Activated naive CD4-positive, alpha-beta T cell treated with anti-CD3 and anti-CD28 coated beads, Interleukin-2, amount 10 ng/mL, durations not matched to agents 7 days and 5 days (primary cell): ENCODE measurements at regions not wholly inside any gene's neighbourhood (a gene's known extent, or its start where the extent isn't known, plus 50 kb on each side); places are given as distances from the start of the nearest gene placed in this dataset.
"Not testable (repeated sequence)": the region's sequence is repeated elsewhere in the genome, so short reads cannot be mapped to it uniquely, and the experiment has no call there.

ENCODE experiments used
- CTCF ChIA-PET: fragments of 350-600 bp; sonication (Branson Sonifier 250); formaldehyde crosslinking; loops from one replicate; lab custom pipeline; 2021; ENCODE audit warnings: antibody characterized with exemption; lab: Charles Lee
- DNase-seq: peaks from one replicate; pipeline ENCODE4 v3.0.0-alpha.2; 2020
- H3K27ac Mint-ChIP-seq: one replicate; pipeline ENCODE4 v1.8.0; 2021; ENCODE audit warnings: mild to moderate bottlenecking, moderate library complexity, mixed read lengths
- H3K27me3 Mint-ChIP-seq: one replicate; pipeline ENCODE4 v1.8.0; 2021; ENCODE audit warnings: mild to moderate bottlenecking, mixed read lengths
- H3K36me3 Mint-ChIP-seq: one replicate; pipeline ENCODE4 v1.8.0; 2021; ENCODE audit warnings: mixed read lengths
- H3K4me1 Mint-ChIP-seq: one replicate; pipeline ENCODE4 v1.8.0; 2021; ENCODE audit warnings: mixed read lengths
- H3K4me3 Mint-ChIP-seq: one replicate; pipeline ENCODE4 v1.8.0; 2021; ENCODE audit warnings: mild to moderate bottlenecking, moderate library complexity, mixed read lengths
- H3K9me3 Mint-ChIP-seq: one replicate; pipeline ENCODE4 v1.8.0; 2021; ENCODE audit warnings: mixed read lengths

GRCh38 chrX:9378980-9379696, 85.7 kb upstream of the TBL1X start:
- Mint-ChIP-seq H3K36me3 (no peaks in the 10 kb centered on the region), H3K9me3 (peaks cover 5% of the 10 kb centered on the region), H3K4me1 (peaks cover 31% of the 10 kb centered on the region), H3K27me3 (no peaks in the 10 kb centered on the region), H3K4me3 (no peak overlapping the region), H3K27ac (no peak overlapping the region)
- no peak for DNase-seq
- CTCF ChIA-PET: no interaction called here

GRCh38 chrX:9379697-9380551, 84.9 kb upstream of the TBL1X start:
- CTCF ChIA-PET: interaction anchor here (0.6 kb wide), 1 partner anchor 561 kb away, joined by 3 read pairs; no protein-coding TSS in a partner anchor
- Mint-ChIP-seq H3K4me3 (no peak overlapping the region), H3K4me1 (peaks cover 31% of the 10 kb centered on the region), H3K36me3 (no peaks in the 10 kb centered on the region), H3K9me3 (peaks cover 5% of the 10 kb centered on the region), H3K27ac (no peak overlapping the region), H3K27me3 (no peaks in the 10 kb centered on the region)
- DNase-seq: peak; percentile 19

GRCh38 chrX:9383655-9384054, 81.2 kb upstream of the TBL1X start:
- H3K27me3 Mint-ChIP-seq: no peaks in the 10 kb centered on the region
- CTCF ChIA-PET: no interaction called here
- peaks cover 30% of the 10 kb centered on the region for H3K4me1 Mint-ChIP-seq
- H3K27ac Mint-ChIP-seq: no peak overlapping the region
- DNase-seq: no peak
- no peak overlapping the region for H3K4me3 Mint-ChIP-seq
- peaks cover 2% of the 10 kb centered on the region for H3K9me3 Mint-ChIP-seq
- H3K36me3 Mint-ChIP-seq: no peaks in the 10 kb centered on the region

GRCh38 chrX:9388450-9388849, 76.4 kb upstream of the TBL1X start:
- Mint-ChIP-seq H3K27ac (no peak overlapping the region), H3K27me3 (no peaks in the 10 kb centered on the region), H3K4me3 (no peak overlapping the region), H3K36me3 (no peaks in the 10 kb centered on the region), H3K4me1 (peaks cover 5% of the 10 kb centered on the region), H3K9me3 (no peaks in the 10 kb centered on the region)
- DNase-seq: no peak
- CTCF ChIA-PET: interaction anchor here (0.7 kb wide), 1 partner anchor 10 kb away, joined by 3 read pairs; no protein-coding TSS in a partner anchor

GRCh38 chrX:9390121-9390520, 74.7 kb upstream of the TBL1X start:
- no peak for DNase-seq
- CTCF ChIA-PET: no interaction called here
- Mint-ChIP-seq H3K36me3 (no peaks in the 10 kb centered on the region), H3K4me1 (no peaks in the 10 kb centered on the region), H3K4me3 (no peak overlapping the region), H3K9me3 (no peaks in the 10 kb centered on the region), H3K27ac (no peak overlapping the region), H3K27me3 (no peaks in the 10 kb centered on the region)

DNA sequence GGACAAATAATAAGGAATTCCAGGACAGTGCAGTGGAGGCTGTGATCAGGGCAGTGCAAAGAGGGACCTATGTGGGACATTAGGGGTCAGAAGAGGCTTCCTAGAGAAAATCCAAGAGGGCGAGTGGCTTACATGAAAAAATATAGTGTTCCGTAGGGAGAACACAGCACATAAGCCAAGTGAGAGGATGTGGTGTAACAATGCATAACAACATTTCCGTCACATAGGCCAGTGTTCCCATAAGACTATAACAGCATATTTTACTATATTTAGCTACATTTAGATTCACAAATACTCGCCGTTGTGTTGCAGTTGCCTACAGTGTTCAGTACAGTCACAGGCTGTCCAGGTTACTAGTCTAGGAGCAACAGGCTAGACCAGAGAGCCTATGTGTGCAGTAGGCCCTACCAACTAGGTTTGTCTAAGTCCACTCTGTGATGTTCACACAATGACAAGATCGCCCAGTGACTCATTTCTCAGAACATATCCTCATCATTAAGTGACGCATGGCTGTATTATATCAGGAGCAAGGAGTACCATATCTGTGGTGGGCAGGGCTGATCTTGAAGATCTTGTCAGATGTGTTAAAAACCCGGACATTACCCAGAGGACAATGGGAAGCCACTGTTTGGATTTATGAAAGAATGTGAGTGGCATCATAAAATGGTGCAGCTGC, 74.0 kb upstream of the TBL1X start:
- CTCF ChIA-PET: no interaction called here
- no peaks in the 10 kb centered on the region for H3K27me3 Mint-ChIP-seq
- no peaks in the 10 kb centered on the region for H3K36me3 Mint-ChIP-seq

DNA sequence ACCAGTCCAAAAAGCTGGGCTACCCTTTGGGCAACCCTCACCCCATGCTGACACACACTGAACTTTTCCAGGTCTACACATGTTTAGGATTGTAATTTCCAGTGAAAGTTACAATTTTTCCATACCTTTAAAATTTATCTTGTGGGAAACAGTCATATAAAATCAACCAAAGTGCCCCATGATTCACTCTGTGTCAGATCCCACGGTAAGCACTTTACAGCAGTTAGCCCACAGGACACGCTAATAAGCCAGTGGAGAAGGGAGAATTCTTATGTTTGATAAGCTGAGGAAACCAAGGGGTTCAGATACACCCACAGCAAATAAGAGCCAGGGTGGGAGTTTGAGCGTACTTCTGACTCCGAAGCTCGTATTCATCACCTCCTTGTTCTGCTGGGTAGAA, 72.4 kb upstream of the TBL1X start:
- no peaks in the 10 kb centered on the region for H3K36me3 Mint-ChIP-seq
- CTCF ChIA-PET: no interaction called here

More for the DNA sequence above, 74.0 kb upstream of the TBL1X start:
- Mint-ChIP-seq H3K27ac (no peak overlapping the region), H3K4me3 (no peak overlapping the region), H3K9me3 (no peaks in the 10 kb centered on the region), H3K4me1 (peaks cover 3% of the 10 kb centered on the region)
- DNase-seq: no peak

GRCh38 chrX:9393571-9393970, 71.3 kb upstream of the TBL1X start:
- no peak overlapping the region for H3K4me3 Mint-ChIP-seq
- H3K27ac Mint-ChIP-seq: no peak overlapping the region
- DNase-seq: no peak
- CTCF ChIA-PET: no interaction called here
- no peaks in the 10 kb centered on the region for H3K27me3 Mint-ChIP-seq
- H3K36me3 Mint-ChIP-seq: no peaks in the 10 kb centered on the region
- H3K9me3 Mint-ChIP-seq: no peaks in the 10 kb centered on the region
- H3K4me1 Mint-ChIP-seq: peaks cover 3% of the 10 kb centered on the region

More for the DNA sequence above, 72.4 kb upstream of the TBL1X start:
- DNase-seq: no peak
- Mint-ChIP-seq H3K4me3 (no peak overlapping the region), H3K27ac (no peak overlapping the region), H3K9me3 (no peaks in the 10 kb centered on the region), H3K4me1 (peaks cover 3% of the 10 kb centered on the region), H3K27me3 (no peaks in the 10 kb centered on the region)

DNA sequence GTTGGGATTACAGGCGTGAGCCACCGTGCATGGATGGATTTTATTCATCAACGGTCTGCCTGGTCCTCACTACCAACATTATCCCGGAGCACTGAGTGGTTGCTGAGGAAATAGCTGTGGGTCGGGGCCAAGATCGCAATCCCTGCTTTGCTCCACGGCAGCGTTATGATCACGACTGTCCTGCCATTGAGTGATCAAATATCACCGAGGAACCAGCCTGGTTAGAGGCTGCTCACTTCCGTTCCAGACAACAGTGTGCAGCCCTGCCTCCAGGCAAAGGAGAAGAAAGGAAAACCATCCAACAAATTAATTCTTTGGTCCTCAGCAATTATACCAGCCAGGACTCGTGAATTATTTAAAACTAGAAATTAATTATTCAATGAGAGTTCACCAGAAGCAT, 70.6 kb upstream of the TBL1X start:
- Mint-ChIP-seq H3K4me3 (no peak overlapping the region), H3K27ac (no peak overlapping the region), H3K4me1 (peaks cover 3% of the 10 kb centered on the region), H3K9me3 (no peaks in the 10 kb centered on the region), H3K36me3 (no peaks in the 10 kb centered on the region), H3K27me3 (no peaks in the 10 kb centered on the region)
- no peak for DNase-seq
- CTCF ChIA-PET: no interaction called here

- Mint-ChIP-seq H3K4me3 (no peak overlapping the region), H3K27ac (no peak overlapping the region), H3K9me3 (no peaks in the 10 kb centered on the region), H3K4me1 (peaks cover 3% of the 10 kb centered on the region), H3K27me3 (no peaks in the 10 kb centered on the region), H3K36me3 (no peaks in the 10 kb centered on the region)
- CTCF ChIA-PET: no interaction called here
- DNase-seq: no peak
These were observed 67.9 kb upstream of the TBL1X start for GRCh38 chrX:9396930-9397329.

DNA sequence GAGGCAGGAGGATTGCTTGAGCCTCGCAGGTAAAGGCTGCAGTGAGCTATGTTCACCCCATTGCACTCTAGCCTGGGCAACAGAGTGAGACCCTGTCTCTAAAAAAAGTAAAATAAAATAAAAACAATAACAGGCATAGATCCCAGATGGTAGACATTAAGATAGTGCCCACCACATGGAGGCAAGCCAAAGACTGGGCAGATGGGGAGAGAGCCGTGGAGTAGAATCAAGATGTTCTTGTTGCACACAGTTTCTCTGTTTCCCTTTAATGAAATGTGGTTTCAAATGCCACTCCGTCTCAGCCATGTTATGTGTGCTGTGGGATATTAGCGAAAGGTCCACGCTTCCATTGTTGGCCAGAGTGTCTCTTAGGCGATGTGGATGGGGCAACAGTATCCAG, 63.8 kb upstream of the TBL1X start:
- H3K9me3 Mint-ChIP-seq: no peaks in the 10 kb centered on the region
- H3K4me1 Mint-ChIP-seq: no peaks in the 10 kb centered on the region
- H3K4me3 Mint-ChIP-seq: no peak overlapping the region
- H3K27ac Mint-ChIP-seq: no peak overlapping the region
- CTCF ChIA-PET: no interaction called here
- DNase-seq: no peak
- H3K27me3 Mint-ChIP-seq: no peaks in the 10 kb centered on the region
- no peaks in the 10 kb centered on the region for H3K36me3 Mint-ChIP-seq

DNA sequence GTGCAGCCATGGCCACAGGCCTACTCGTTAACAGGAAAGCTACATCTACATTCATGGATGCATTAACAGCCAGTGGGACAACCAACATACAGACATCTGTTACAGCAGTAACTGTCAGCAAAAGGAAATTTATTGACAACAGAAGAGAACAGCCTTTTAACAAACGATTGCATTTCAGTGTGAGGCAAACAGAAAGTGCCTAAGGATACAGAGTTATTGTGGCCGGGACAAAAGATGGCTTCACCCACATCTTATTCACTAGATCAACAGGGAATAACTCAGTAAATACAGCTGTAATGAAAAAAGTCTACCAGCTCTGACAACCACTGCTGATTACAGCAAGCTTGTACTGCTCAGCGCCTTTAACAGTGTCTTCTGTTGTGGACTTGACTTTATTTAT, 61.5 kb upstream of the TBL1X start:
- DNase-seq: no peak
- H3K27me3 Mint-ChIP-seq: no peaks in the 10 kb centered on the region
- no peak overlapping the region for H3K27ac Mint-ChIP-seq
- no peaks in the 10 kb centered on the region for H3K36me3 Mint-ChIP-seq
- no peaks in the 10 kb centered on the region for H3K9me3 Mint-ChIP-seq
- no peak overlapping the region for H3K4me3 Mint-ChIP-seq
- H3K4me1 Mint-ChIP-seq: no peaks in the 10 kb centered on the region
- CTCF ChIA-PET: no interaction called here

GRCh38 chrX:9405635-9406034, 59.2 kb upstream of the TBL1X start:
- H3K27me3 Mint-ChIP-seq, H3K4me3 Mint-ChIP-seq, H3K4me1 Mint-ChIP-seq, H3K27ac Mint-ChIP-seq, H3K9me3 Mint-ChIP-seq, DNase-seq, CTCF ChIA-PET, H3K36me3 Mint-ChIP-seq: not testable (repeated sequence)

GRCh38 chrX:9410889-9411288, 54.0 kb upstream of the TBL1X start:
- H3K27ac Mint-ChIP-seq, H3K9me3 Mint-ChIP-seq, H3K27me3 Mint-ChIP-seq: not testable (repeated sequence)

More at GRCh38 chrX:9410889-9411288, 54.0 kb upstream of the TBL1X start:
- H3K4me1 Mint-ChIP-seq, H3K36me3 Mint-ChIP-seq, DNase-seq, CTCF ChIA-PET, H3K4me3 Mint-ChIP-seq: not testable (repeated sequence)
